ENCODE measurements at regions not wholly inside any gene's neighbourhood (a gene's known extent, or its start where the extent isn't known, plus 50 kb on each side); places are given as distances from the start of the nearest gene placed in this dataset.
"Not testable (repeated sequence)": the region's sequence is repeated elsewhere in the genome, so short reads cannot be mapped to it uniquely, and the experiment has no call there.

- DNase-seq (ENCODE audit: low spot score); H3K27ac ChIP-seq; CTCF ChIA-PET; POLR2A ChIA-PET (ENCODE audit: low non-redundant PET): not testable (repeated sequence)
Measured at GRCh38 chr1:149686593-149687238, 95.8 kb upstream of the FCGR1A start.

- CTCF ChIA-PET; H3K27ac ChIP-seq; DNase-seq (ENCODE audit: low spot score); POLR2A ChIA-PET (ENCODE audit: low non-redundant PET): not testable (repeated sequence)
Measured at GRCh38 chr1:149691399-149691798, 91.1 kb upstream of the FCGR1A start.

- POLR2A ChIA-PET (ENCODE audit: low non-redundant PET); CTCF ChIA-PET; H3K27ac ChIP-seq; DNase-seq (ENCODE audit: low spot score): not testable (repeated sequence)
Measured at GRCh38 chr1:149692804-149693539, 89.5 kb upstream of the FCGR1A start.

- CTCF ChIA-PET; POLR2A ChIA-PET (ENCODE audit: low non-redundant PET); DNase-seq (ENCODE audit: low spot score); H3K27ac ChIP-seq: not testable (repeated sequence)
Measured at GRCh38 chr1:149695066-149695465, 87.4 kb upstream of the FCGR1A start.

- POLR2A ChIA-PET (ENCODE audit: low non-redundant PET); CTCF ChIA-PET: not testable (repeated sequence)
Measured at GRCh38 chr1:149700220-149700619, 82.3 kb upstream of the FCGR1A start.

GRCh38 chr1:149700677-149701567 is 81.6 kb upstream of the FCGR1A start:
- POLR2A ChIA-PET (ENCODE audit: low non-redundant PET); DNase-seq (ENCODE audit: low spot score); CTCF ChIA-PET; H3K27ac ChIP-seq: not testable (repeated sequence)

More at GRCh38 chr1:149700220-149700619, 82.3 kb upstream of the FCGR1A start:
- DNase-seq (ENCODE audit: low spot score); H3K27ac ChIP-seq: not testable (repeated sequence)

GRCh38 chr1:149708192-149708853 is 74.2 kb upstream of the FCGR1A start:
- POLR2A ChIA-PET (ENCODE audit: low non-redundant PET); CTCF ChIA-PET; H3K27ac ChIP-seq; DNase-seq (ENCODE audit: low spot score): not testable (repeated sequence)

GRCh38 chr1:149711651-149712050 is 70.8 kb upstream of the FCGR1A start:
- POLR2A ChIA-PET (ENCODE audit: low non-redundant PET); CTCF ChIA-PET: not testable (repeated sequence)

GRCh38 chr1:149712154-149712927 is 70.2 kb upstream of the FCGR1A start:
- CTCF ChIA-PET = not testable (repeated sequence)

More at GRCh38 chr1:149711651-149712050, 70.8 kb upstream of the FCGR1A start:
- H3K27ac ChIP-seq; DNase-seq (ENCODE audit: low spot score): not testable (repeated sequence)

GRCh38 chr1:149713513-149713912 is 69.0 kb upstream of the FCGR1A start:
- POLR2A ChIA-PET (ENCODE audit: low non-redundant PET); H3K27ac ChIP-seq; CTCF ChIA-PET; DNase-seq (ENCODE audit: low spot score): not testable (repeated sequence)

More at GRCh38 chr1:149712154-149712927, 70.2 kb upstream of the FCGR1A start:
- DNase-seq (ENCODE audit: low spot score); POLR2A ChIA-PET (ENCODE audit: low non-redundant PET); H3K27ac ChIP-seq: not testable (repeated sequence)

GRCh38 chr1:149713952-149714351 is 68.5 kb upstream of the FCGR1A start:
- H3K27ac ChIP-seq; CTCF ChIA-PET; POLR2A ChIA-PET (ENCODE audit: low non-redundant PET); DNase-seq (ENCODE audit: low spot score): not testable (repeated sequence)

- CTCF ChIA-PET; H3K27ac ChIP-seq; POLR2A ChIA-PET (ENCODE audit: low non-redundant PET): not testable (repeated sequence)
Measured at GRCh38 chr1:149724618-149725302, 57.7 kb upstream of the FCGR1A start.

GRCh38 chr1:149726688-149727087 is 55.8 kb upstream of the FCGR1A start:
- DNase-seq (ENCODE audit: low spot score); H3K27ac ChIP-seq; POLR2A ChIA-PET (ENCODE audit: low non-redundant PET); CTCF ChIA-PET: not testable (repeated sequence)

More at GRCh38 chr1:149724618-149725302, 57.7 kb upstream of the FCGR1A start:
- not testable (repeated sequence) for DNase-seq (ENCODE audit: low spot score)

- H3K27ac ChIP-seq; CTCF ChIA-PET; POLR2A ChIA-PET (ENCODE audit: low non-redundant PET); DNase-seq (ENCODE audit: low spot score): not testable (repeated sequence)
Measured at GRCh38 chr1:149728598-149728997, 53.9 kb upstream of the FCGR1A start.

Data from RWPE1 (cell line).